DMS153 treated with DMSO at 0.1 percent for 48 hours (cell line): ENCODE measurements at regions not wholly inside any gene's neighbourhood (a gene's known extent, or its start where the extent isn't known, plus 50 kb on each side); places are given as distances from the start of the nearest gene placed in this dataset.

Experiments used
- DNase-seq: peaks from one replicate; lab custom pipeline; 2025; ENCODE audit not compliant: unreplicated experiment; lab: John Stamatoyannopoulos, UW

GRCh38 chr11:69985641-69986439, 92.3 kb upstream of the ANO1 start:
- DNase-seq: no peak

GRCh38 chr11:69986440-69986787, 91.7 kb upstream of the ANO1 start:
- DNase-seq: no peak

GRCh38 chr11:69986830-69987229, 91.3 kb upstream of the ANO1 start:
- no peak for DNase-seq

GRCh38 chr11:69992026-69992425, 86.1 kb upstream of the ANO1 start:
- DNase-seq: no peak

GRCh38 chr11:69992943-69993694, 85.0 kb upstream of the ANO1 start:
- DNase-seq: no peak

- DNase-seq: no peak
Observed at GRCh38 chr11:69994810-69995209, 83.3 kb upstream of the ANO1 start.

GRCh38 chr11:69995697-69996096, 82.4 kb upstream of the ANO1 start:
- DNase-seq: no peak

- no peak for DNase-seq
Observed at GRCh38 chr11:69996451-69996850, 81.7 kb upstream of the ANO1 start.

- DNase-seq: no peak
Observed at GRCh38 chr11:69997352-69997751, 80.8 kb upstream of the ANO1 start.

GRCh38 chr11:69999721-70000120, 78.4 kb upstream of the ANO1 start:
- no peak for DNase-seq

GRCh38 chr11:70000228-70000627, 77.9 kb upstream of the ANO1 start:
- no peak for DNase-seq

- DNase-seq: no peak
Observed at GRCh38 chr11:70001246-70001645, 76.9 kb upstream of the ANO1 start.

GRCh38 chr11:70002433-70002832, 75.7 kb upstream of the ANO1 start:
- no peak for DNase-seq

GRCh38 chr11:70005107-70005818, 72.9 kb upstream of the ANO1 start:
- DNase-seq: no peak

- no peak for DNase-seq
Observed at GRCh38 chr11:70007796-70008195, 70.3 kb upstream of the ANO1 start.

- DNase-seq: no peak
Observed at GRCh38 chr11:70010774-70011173, 67.3 kb upstream of the ANO1 start.

- DNase-seq: no peak
Observed at GRCh38 chr11:70012134-70012733, 65.9 kb upstream of the ANO1 start.

- DNase-seq: no peak
Observed at GRCh38 chr11:70014291-70014690, 63.8 kb upstream of the ANO1 start.

GRCh38 chr11:70016666-70017367, 61.3 kb upstream of the ANO1 start:
- no peak for DNase-seq

GRCh38 chr11:70018816-70019215, 59.3 kb upstream of the ANO1 start:
- DNase-seq: no peak

- no peak for DNase-seq
Observed at GRCh38 chr11:70019576-70020011, 58.5 kb upstream of the ANO1 start.
